Muscle layer of duodenum (tissue), 2 donors: ENCODE measurements at regions not wholly inside any gene's neighbourhood (a gene's known extent, or its start where the extent isn't known, plus 50 kb on each side); places are given as distances from the start of the nearest gene placed in this dataset.

Source experiments
- H3K27ac ChIP-seq: one replicate; pipeline ENCODE4 v1.7.0; 2013; ENCODE audit warnings: mild to moderate bottlenecking, low read length
- H3K27me3 ChIP-seq: one replicate; pipeline ENCODE4 v1.7.0; 2013; ENCODE audit warnings: low read depth, mild to moderate bottlenecking, control low read depth, low read length
- H3K36me3 ChIP-seq, 2 donors: one replicate each; pipeline ENCODE4 v1.7.0; 2013; ENCODE audit warnings: low read length in 2 of 2, control low read depth in 1 of 2, mild to moderate bottlenecking in 1 of 2; ENCODE audit not compliant: insufficient read depth in 2 of 2, control insufficient read depth in 1 of 2
- H3K4me1 ChIP-seq, 2 donors: one replicate each; pipeline ENCODE4 v1.7.0; 2013; ENCODE audit warnings: low read length in 2 of 2, mild to moderate bottlenecking in 2 of 2, control low read depth in 1 of 2, moderate library complexity in 1 of 2; ENCODE audit not compliant: insufficient read depth in 2 of 2, control insufficient read depth in 1 of 2
- H3K4me3 ChIP-seq, 2 donors: one replicate each; pipeline ENCODE4 v1.7.0; 2013; ENCODE audit warnings: low read length in 2 of 2, low read depth in 1 of 2, mild to moderate bottlenecking in 1 of 2
- H3K9me3 ChIP-seq, 2 donors: one replicate each; pipeline ENCODE4 v1.7.0; 2013; ENCODE audit warnings: low read length in 2 of 2, control low read depth in 1 of 2, mild to moderate bottlenecking in 1 of 2; ENCODE audit not compliant: control insufficient read depth in 1 of 2
- donor health status: healthy.

DNA sequence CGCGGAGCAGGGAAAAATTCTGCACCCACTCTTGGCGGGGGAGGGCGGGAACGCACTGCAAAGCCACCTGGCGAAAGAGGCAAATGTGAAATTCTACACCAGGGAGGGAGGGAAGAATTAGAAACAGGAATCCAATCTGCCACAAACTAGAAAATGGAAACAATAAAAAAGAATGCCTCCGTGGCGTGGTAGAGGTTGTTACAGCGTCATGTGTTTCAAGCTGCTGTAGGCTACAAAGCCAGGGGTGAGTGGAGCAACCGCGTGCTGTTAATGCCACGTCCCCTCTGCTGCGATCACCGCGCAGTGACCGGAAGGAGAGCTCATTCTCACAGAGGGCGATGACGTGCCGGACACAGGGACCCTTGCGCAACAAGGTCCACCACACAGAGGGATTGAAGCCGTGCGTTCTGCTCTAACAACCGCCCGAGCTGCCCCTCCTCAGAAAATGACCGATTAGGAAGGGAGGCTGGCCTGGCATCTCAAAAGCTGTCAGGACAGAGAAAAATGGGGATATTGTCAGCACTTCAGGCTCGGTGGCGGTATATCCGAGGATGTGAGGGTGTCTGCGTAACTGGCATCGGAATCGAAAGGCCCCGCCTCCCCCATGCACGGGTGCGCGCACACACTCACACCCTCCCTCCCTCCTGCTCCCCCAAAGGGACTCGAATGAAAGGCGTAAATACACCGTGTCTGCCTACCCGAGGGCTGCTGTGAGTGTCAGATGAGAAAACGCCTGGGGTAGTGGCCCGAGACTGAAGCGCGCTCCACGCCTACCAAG, 70.8 kb upstream of the TNRC6C start:
- peaks cover 4 to 6% of the 10 kb centered on the region in 2 donors for H3K4me1 ChIP-seq
- H3K9me3 ChIP-seq, result no peaks in the 10 kb centered on the region
- H3K4me3 ChIP-seq, result peak overlapping the region; percentile 70 to 71
- H3K27ac ChIP-seq, result peak overlapping the region; percentile 69
- no peaks in the 10 kb centered on the region for H3K36me3 ChIP-seq
- no peaks in the 10 kb centered on the region for H3K27me3 ChIP-seq

DNA sequence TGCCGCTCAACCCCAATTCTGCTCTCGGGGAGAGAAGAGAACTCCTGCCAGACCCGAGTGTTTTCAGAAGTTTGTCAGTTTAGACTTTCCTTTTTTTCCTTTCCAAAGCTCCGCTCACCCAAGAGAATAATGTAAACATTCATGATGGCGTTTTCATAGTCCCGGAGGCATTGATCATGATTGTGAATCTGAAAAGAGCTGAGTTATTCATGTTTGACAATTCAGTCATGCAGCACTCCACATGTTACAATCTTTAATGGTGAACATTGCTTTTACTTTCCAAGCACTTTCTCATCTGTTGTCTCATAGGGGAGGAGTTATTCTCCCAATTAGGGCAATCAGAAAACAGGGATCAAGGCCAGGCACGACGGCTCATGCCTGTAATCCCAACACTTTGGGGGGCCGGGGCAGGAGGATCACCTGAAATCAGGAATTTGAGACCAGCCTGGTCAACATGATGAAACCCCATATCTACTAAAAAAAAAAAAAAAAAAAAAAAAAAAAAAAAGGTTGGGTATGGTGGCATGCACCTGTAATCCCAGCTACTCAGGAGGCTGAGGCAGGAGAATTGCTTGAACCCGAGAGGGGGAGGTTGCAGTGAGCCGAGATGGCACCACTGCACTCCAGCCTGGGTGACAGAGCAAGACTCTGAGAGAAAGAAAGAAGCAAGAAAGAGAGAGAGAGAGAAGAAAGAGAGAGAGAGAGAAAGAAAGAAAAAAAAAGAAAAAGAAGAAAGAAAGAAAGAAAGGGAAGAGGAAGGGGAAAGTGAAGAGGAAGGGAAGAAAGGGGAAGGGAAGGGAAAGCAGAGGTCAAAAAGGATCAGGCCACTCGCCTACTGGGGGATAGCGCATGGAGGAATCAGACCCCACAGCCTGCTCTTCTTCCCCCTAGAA, 70.0 kb upstream of the TNRC6C start:
- H3K9me3 ChIP-seq, result no peaks in the 10 kb centered on the region
- H3K36me3 ChIP-seq, result no peaks in the 10 kb centered on the region
- no peaks in the 10 kb centered on the region for H3K27me3 ChIP-seq
- no peaks in the 10 kb centered on the region for H3K4me1 ChIP-seq
- peak overlapping the region; percentile 69 for H3K27ac ChIP-seq
- peak overlapping the region; percentile 70 to 71 for H3K4me3 ChIP-seq

DNA sequence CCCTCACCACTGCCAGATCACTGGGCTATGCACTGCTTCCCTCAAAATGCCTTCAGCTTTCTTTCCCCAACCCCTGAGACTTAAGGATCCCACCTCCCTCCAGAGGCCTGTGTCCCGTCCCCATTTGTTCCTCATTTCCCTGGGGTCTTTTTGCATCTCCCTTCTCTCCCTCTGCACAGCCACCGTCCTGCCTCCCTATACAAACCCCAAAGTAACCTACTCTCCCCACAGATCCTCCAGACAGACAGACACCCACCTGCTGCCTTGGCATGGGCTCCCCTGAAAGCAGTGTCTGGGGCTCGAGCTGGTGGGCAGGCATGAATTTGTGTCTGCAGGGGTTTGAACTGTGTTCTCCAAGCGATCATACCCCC, 69.4 kb upstream of the TNRC6C start:
- no peaks in the 10 kb centered on the region for H3K36me3 ChIP-seq
- no peaks in the 10 kb centered on the region for H3K27me3 ChIP-seq
- no peak overlapping the region for H3K27ac ChIP-seq
- H3K4me1 ChIP-seq, result no peaks in the 10 kb centered on the region
- no peak overlapping the region for H3K4me3 ChIP-seq
- no peaks in the 10 kb centered on the region for H3K9me3 ChIP-seq

DNA sequence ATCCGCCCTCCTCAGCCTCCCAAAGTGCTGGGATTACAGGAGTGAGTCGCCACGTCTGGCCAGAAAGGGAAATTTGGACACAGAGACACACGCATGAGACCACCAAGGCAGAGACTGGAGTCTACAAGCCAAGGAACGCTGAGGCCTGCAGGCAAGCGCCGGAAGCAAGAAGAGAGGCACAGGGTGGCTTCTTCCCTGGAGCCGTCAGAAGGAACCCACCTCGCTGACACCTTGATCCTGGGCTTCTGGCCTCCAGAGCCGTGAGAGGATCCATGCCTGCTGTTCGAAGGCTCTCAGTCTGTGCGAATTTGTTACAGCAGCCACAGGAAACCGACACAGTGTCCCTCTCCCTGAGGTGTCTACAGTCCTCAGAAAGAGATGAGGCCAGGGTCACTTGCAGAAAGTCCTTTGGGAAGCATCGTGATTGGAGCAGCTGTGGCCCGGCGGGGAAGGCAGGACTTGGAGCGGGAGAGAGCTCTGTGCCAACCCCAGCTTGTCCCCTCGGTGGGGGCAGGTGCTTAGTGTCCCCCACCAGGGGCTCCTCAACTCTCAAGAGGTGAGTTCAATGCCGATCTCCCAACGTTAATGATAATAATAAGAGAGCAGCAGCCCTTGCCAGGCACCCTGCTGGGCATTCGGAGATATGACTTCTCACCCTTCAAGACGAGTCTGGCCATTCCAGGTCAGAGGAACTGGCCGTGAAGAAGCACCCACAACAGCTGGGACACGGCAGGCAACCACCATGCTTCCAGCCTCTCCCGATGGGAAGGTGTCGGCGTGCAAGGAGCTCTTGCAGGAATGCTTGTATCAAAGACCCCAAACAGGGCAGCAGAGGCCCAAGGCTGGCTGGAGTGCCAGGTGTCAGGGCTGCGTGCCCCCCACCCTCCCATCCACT, 68.4 kb upstream of the TNRC6C start:
- no peaks in the 10 kb centered on the region for H3K4me1 ChIP-seq
- H3K27me3 ChIP-seq, result no peaks in the 10 kb centered on the region
- no peaks in the 10 kb centered on the region for H3K9me3 ChIP-seq
- no peak overlapping the region for H3K4me3 ChIP-seq
- H3K36me3 ChIP-seq, result no peaks in the 10 kb centered on the region
- no peak overlapping the region for H3K27ac ChIP-seq

DNA sequence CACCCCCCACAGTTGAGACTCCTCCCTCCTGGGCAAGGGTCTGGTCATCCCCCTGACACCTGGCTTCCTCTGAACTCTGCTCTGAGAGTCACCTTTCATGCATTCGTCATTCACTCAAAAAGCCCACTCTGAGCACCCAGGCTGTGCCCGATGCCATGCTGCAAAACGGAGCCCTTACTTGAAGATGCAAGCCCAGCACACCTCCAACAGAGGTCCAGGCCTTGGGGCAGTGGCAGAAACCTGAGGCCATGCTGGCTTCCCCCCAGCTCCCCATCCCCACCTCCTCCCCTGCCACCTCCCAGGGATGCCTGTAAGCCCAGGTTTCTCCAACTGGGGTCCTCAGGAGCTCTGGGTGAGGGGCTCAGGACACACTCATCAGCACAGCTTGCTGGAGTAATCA, 67.7 kb upstream of the TNRC6C start:
- Histone ChIP-seq H3K9me3 (no peaks in the 10 kb centered on the region), H3K27ac (no peak overlapping the region), H3K36me3 (no peaks in the 10 kb centered on the region), H3K27me3 (no peaks in the 10 kb centered on the region), H3K4me3 (no peak overlapping the region), H3K4me1 (no peaks in the 10 kb centered on the region)

DNA sequence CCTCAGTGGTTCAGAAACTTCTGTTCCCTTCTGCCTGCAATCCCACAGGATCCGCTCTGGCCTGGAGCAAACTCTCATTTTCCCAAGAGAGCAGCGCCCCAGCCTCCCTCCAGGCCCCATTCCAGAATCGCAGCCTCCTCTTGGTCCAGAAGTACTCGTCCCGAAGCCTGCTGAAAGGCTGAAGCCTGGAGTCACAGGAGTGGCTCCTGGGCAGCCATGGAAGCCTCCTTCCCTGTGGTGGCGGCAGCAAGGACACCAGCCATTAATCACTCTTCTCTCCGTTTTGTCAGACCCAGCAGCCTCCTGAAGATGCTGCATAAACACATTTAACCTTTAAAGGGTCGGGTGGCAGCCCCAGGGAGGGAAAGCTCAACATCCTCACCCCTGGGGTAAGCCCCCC, 66.9 kb upstream of the TNRC6C start:
- no peaks in the 10 kb centered on the region for H3K4me1 ChIP-seq
- no peaks in the 10 kb centered on the region for H3K9me3 ChIP-seq
- no peak overlapping the region for H3K27ac ChIP-seq
- no peak overlapping the region for H3K4me3 ChIP-seq
- H3K27me3 ChIP-seq, result no peaks in the 10 kb centered on the region
- no peaks in the 10 kb centered on the region for H3K36me3 ChIP-seq

DNA sequence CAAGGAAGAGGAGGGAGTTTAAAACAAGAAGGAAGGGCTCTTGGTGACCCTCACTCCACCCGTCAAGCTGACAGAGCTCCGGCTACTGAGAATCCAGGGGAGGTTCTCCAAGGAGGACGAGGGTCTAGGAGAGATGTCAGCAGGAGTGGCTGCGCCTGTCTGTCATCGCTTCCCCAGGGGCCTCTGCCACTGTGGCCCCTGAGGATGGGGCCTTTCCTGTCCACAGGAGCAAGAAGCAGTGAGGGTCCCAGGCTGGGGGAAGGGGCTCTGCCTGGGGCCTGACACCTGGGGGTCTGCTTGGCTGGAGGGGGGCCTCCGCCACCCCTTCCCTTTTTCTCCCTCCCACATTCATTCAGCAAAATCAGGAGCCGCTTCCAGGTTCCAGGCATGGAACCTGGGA, 66.5 kb upstream of the TNRC6C start:
- H3K9me3 ChIP-seq, result no peaks in the 10 kb centered on the region
- no peaks in the 10 kb centered on the region for H3K27me3 ChIP-seq
- no peaks in the 10 kb centered on the region for H3K4me1 ChIP-seq
- H3K36me3 ChIP-seq, result no peaks in the 10 kb centered on the region
- H3K27ac ChIP-seq, result no peak overlapping the region
- H3K4me3 ChIP-seq, result no peak overlapping the region

DNA sequence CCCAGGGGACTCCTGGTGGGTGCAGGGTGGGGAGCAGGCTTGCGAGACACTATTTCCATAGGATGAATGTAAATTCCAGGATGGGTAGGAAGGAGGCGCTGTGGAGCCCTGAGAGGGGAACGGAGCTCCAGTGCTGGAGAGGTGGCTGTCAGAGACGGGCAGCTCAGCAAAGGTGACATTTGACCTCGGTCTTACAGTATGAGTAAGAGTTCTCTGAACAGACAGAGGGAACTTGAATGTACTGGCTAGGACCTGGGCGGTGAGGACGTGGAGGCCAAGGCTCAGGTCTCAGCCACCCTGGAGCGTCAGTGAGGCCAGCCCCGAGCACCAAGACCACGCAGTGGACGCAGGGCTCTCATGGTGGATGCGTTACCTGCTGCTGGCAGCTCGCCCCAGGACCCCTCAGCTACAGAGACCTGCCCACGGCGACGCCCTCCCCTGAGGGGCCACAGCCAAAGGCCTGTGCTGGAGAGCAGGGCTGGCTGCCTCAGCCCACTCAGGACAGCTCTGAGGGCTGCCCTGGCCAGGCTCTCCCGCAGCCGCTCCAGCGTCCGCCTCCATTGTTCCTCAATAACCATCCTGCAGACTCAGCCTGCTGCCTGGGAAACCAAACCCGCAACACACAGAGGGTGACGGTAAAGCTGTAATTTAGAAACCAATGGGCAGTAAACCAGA, 65.9 kb upstream of the TNRC6C start:
- Histone ChIP-seq H3K4me3 (no peak overlapping the region), H3K9me3 (no peaks in the 10 kb centered on the region), H3K4me1 (no peaks in the 10 kb centered on the region), H3K27ac (no peak overlapping the region), H3K36me3 (no peaks in the 10 kb centered on the region), H3K27me3 (no peaks in the 10 kb centered on the region)

DNA sequence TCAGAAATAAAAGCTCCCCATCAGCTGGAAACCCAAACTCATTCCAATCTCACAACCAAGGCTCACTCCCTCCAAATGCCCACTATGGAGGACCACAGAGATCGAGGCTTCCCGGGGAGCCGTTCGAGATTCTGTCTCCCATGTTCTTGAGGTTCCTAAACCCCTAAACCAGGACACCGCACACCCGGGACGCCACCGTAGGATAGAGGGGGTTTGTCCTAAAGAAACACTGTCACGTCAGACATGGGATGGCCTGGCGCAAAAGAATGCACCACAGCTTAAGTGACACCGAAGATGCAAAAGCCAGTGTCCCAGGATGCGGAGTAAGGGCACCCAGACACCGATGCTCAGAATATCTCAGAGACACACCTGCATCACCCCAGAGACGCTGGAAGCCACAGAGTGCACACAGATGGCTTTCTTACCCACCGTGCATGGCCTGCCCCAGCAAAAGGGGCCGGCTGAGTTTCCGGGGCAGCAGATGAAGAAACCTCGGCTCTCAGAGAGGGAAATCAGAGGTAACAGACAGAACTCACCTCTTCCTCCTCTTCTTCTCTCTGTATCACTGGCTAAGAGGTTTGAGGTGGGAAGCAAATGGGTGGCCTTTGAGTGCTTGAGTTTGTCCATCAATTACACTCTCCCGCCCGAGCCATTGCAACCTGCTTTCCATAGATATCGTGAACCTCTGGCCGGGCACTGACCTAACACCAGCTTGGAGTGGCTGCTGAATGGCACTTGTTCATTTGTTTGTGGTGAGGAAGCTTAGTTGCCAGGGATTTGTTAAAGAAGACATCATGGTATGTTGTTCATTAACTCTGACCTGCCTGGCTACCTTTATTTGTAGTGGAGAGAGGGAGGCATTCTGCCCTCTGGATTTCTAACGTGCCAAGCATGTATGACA, 65.1 kb upstream of the TNRC6C start:
- no peaks in the 10 kb centered on the region for H3K27me3 ChIP-seq

More for the DNA sequence above, 65.1 kb upstream of the TNRC6C start:
- Histone ChIP-seq H3K4me1 (no peaks in the 10 kb centered on the region), H3K27ac (no peak overlapping the region), H3K9me3 (no peaks in the 10 kb centered on the region), H3K36me3 (no peaks in the 10 kb centered on the region), H3K4me3 (no peak overlapping the region)
